ENCODE measurements at regions not wholly inside any gene's neighbourhood (a gene's known extent, or its start where the extent isn't known, plus 50 kb on each side); places are given as distances from the start of the nearest gene placed in this dataset.

- no peak for DNase-seq
Measured at GRCh38 chr2:120999377-121000097, 263.9 kb downstream of the GLI2 start.

GRCh38 chr2:121000804-121001203 lies 265.1 kb downstream of the GLI2 start:
- no peak for DNase-seq

- DNase-seq, result no peak
Measured at GRCh38 chr2:121001641-121002040, 266.0 kb downstream of the GLI2 start.

GRCh38 chr2:121002597-121002996 lies 266.9 kb downstream of the GLI2 start:
- DNase-seq, result no peak

- DNase-seq, result no peak
Measured at GRCh38 chr2:121003391-121003790, 267.7 kb downstream of the GLI2 start.

GRCh38 chr2:121004359-121004758 lies 268.7 kb downstream of the GLI2 start:
- DNase-seq, result no peak

- no peak for DNase-seq
Measured at GRCh38 chr2:121004950-121005349, 269.3 kb downstream of the GLI2 start.

- no peak for DNase-seq
Measured at GRCh38 chr2:121005453-121005852, 269.8 kb downstream of the GLI2 start.

GRCh38 chr2:121006743-121007489 lies 271.2 kb downstream of the GLI2 start:
- DNase-seq, result no peak

- DNase-seq, result no peak
Measured at GRCh38 chr2:121007490-121007853, 271.8 kb downstream of the GLI2 start.

- DNase-seq, result no peak
Measured at GRCh38 chr2:121008975-121009374, 273.3 kb downstream of the GLI2 start.

- DNase-seq, result no peak
Measured at GRCh38 chr2:121010998-121011397, 274.0 kb downstream of the TFCP2L1 start.

- DNase-seq, result no peak
Measured at GRCh38 chr2:121014876-121015275, 270.1 kb downstream of the TFCP2L1 start.

GRCh38 chr2:121015971-121016485 lies 269.0 kb downstream of the TFCP2L1 start:
- DNase-seq, result no peak

GRCh38 chr2:121017396-121017795 lies 267.6 kb downstream of the TFCP2L1 start:
- no peak for DNase-seq

GRCh38 chr2:121018136-121019061 lies 266.6 kb downstream of the TFCP2L1 start:
- DNase-seq, result no peak

GRCh38 chr2:121019071-121019470 lies 265.9 kb downstream of the TFCP2L1 start:
- no peak for DNase-seq

GRCh38 chr2:121019756-121020155 lies 265.2 kb downstream of the TFCP2L1 start:
- DNase-seq, result no peak

- DNase-seq, result no peak
Measured at GRCh38 chr2:121021685-121022084, 263.3 kb downstream of the TFCP2L1 start.

GRCh38 chr2:121028577-121028976 lies 256.4 kb downstream of the TFCP2L1 start:
- no peak for DNase-seq

- DNase-seq, result no peak
Measured at GRCh38 chr2:121030523-121030922, 254.5 kb downstream of the TFCP2L1 start.

- DNase-seq, result no peak
Measured at GRCh38 chr2:121031568-121032340, 253.2 kb downstream of the TFCP2L1 start.

Data from 8988T (cell line).